Vagina (tissue), 2 donors: ENCODE measurements at regions not wholly inside any gene's neighbourhood (a gene's known extent, or its start where the extent isn't known, plus 50 kb on each side); places are given as distances from the start of the nearest gene placed in this dataset.

Experiments used
- DNase-seq, 2 donors: peaks; one replicate each; pipeline ENCODE4 v3.0.0-alpha.2; 2017; ENCODE audit errors: extremely low spot score in 2 of 2
- H3K27ac ChIP-seq: fragments of 200-600 bp; sonication (generic); one replicate; pipeline ENCODE4 v1.5.1; 2019
- H3K27me3 ChIP-seq: fragments of 200-600 bp; sonication (generic); one replicate; pipeline ENCODE4 v1.5.1; 2019
- H3K36me3 ChIP-seq, 2 donors: fragments of 200-600 bp; sonication (generic); one replicate each; pipeline ENCODE4 v1.5.1; 2017 to 2019
- H3K4me1 ChIP-seq: fragments of 200-600 bp; sonication (generic); one replicate; pipeline ENCODE4 v1.5.1; 2019
- H3K4me3 ChIP-seq, 2 donors: fragments of 200-600 bp; sonication (generic); 1 replicate in 1 of 2; 2 replicates in 1 of 2; pipeline ENCODE4 v1.5.1; 2016 to 2019
- H3K9me3 ChIP-seq: fragments of 200-600 bp; sonication (generic); one replicate; pipeline ENCODE4 v1.5.1; 2019
- POLR2A ChIP-seq, 2 donors: fragments of 450-650 bp; IDR thresholded peaks; one replicate each; pipeline ENCODE4 v1.6.1; 2017; ENCODE audit warnings: antibody characterized with exemption in 2 of 2, mild to moderate bottlenecking in 2 of 2, moderate library complexity in 2 of 2
- POLR2AphosphoS5 ChIP-seq, 2 donors: sonication (generic); formaldehyde crosslinking; IDR thresholded peaks; one replicate each; pipeline ENCODE4 v1.9.0; 2017; ENCODE audit warnings: antibody characterized with exemption in 2 of 2, mild to moderate bottlenecking in 2 of 2, low read depth in 1 of 2; ENCODE audit not compliant: insufficient read depth in 1 of 2
- intact Hi-C: fragments of 100-400 bp; cut with DNase I; formaldehyde crosslinking; loops from one replicate; pipeline ENCODE4 v1.15.1; 2023
- TF ChIP-seq, protein P1 (sequence below), 3 experiments: fragments of 450-650 bp in 2 of 3; fragments of 200-600 bp in 1 of 3; sonication (generic) in 1 of 3; IDR thresholded peaks; one replicate each; pipeline ENCODE4 v1.5.1; 2017 to 2019; ENCODE audit warnings: antibody characterized with exemption in 3 of 3, mild to moderate bottlenecking in 2 of 3, moderate library complexity in 2 of 3

DNA sequence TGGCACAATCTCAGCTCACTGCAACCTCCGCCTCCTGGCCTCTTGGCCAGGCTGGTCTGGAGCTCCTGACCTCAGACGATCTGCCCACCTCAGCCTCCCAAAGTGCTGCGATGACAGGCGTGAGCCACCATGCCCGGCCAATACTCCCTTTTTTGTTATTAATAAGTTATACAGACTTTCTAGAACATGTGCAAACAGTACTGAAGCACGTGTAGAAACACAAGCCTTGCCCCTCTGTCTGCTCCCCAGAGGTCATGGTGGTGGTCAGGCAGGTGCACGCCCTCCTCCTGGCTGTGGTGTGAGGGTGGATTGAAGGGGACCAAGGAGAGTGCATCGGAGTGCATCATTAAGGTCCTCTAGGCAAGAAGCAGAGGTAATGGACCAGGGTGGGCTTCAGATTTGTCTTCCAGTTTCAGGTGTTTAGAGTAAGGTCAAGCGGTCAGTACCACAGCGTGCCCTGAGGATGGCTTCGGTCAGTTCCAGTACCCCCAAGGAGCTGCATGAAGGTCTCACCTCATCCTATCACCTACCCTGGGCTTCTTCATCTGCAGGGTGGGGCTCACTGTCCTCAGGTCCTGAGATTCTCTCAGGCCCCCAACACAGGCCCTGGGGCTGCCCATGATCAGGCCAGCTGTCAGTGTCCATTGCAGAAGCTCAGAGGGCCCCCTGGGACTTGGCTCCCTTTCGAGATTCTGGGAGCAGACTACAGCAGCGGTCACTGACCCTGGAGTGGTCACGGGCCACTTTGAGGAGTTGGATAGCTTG, 124.3 kb downstream of the GLI2 start:
- H3K4me3 ChIP-seq = no peak overlapping the region
- H3K27ac ChIP-seq = no peak overlapping the region
- intact Hi-C loops = loop anchor here (10.0 kb wide), 1 partner anchor 215 kb away; no protein-coding TSS in a partner anchor
- H3K4me1 ChIP-seq = peaks cover 27% of the 10 kb centered on the region
- H3K9me3 ChIP-seq = no peaks in the 10 kb centered on the region
- H3K36me3 ChIP-seq = no peaks in the 10 kb centered on the region
- no peak for TF ChIP-seq POLR2AphosphoS5 (IDR thresholded peaks at IDR 0.05; ENCODE audit: insufficient read depth in 1 of 2, low read depth in 1 of 2)
- TF ChIP-seq, protein P1, sequence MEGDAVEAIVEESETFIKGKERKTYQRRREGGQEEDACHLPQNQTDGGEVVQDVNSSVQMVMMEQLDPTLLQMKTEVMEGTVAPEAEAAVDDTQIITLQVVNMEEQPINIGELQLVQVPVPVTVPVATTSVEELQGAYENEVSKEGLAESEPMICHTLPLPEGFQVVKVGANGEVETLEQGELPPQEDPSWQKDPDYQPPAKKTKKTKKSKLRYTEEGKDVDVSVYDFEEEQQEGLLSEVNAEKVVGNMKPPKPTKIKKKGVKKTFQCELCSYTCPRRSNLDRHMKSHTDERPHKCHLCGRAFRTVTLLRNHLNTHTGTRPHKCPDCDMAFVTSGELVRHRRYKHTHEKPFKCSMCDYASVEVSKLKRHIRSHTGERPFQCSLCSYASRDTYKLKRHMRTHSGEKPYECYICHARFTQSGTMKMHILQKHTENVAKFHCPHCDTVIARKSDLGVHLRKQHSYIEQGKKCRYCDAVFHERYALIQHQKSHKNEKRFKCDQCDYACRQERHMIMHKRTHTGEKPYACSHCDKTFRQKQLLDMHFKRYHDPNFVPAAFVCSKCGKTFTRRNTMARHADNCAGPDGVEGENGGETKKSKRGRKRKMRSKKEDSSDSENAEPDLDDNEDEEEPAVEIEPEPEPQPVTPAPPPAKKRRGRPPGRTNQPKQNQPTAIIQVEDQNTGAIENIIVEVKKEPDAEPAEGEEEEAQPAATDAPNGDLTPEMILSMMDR (IDR thresholded peaks at IDR 0.05) = no peak
- TF ChIP-seq POLR2A (IDR thresholded peaks at IDR 0.05) = no peak
- DNase-seq = no peak
- no peaks in the 10 kb centered on the region for H3K27me3 ChIP-seq

DNA sequence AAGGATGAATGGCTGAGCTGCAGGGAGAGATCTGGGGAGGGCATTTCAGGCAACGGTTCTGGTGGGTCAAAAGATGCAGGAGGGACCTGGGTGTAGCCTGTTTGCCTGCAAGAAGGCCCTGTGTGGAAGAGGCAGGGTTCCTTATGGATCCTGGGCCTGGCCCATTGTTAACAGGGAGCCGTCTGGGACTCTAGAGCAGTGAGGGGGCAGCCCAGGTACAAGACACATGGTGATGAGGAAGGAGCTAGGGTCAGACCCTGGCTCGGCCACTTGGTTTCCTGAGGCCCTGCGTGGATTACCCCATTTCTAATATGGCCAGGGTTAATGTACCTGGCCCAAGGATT, 124.9 kb downstream of the GLI2 start:
- H3K4me1 ChIP-seq = peaks cover 27% of the 10 kb centered on the region
- H3K36me3 ChIP-seq = no peaks in the 10 kb centered on the region
- DNase-seq = no peak
- no peak overlapping the region for H3K27ac ChIP-seq
- TF ChIP-seq POLR2A (IDR thresholded peaks at IDR 0.05) (no peak), POLR2AphosphoS5 (IDR thresholded peaks at IDR 0.05; ENCODE audit: insufficient read depth in 1 of 2, low read depth in 1 of 2) (no peak)
- TF ChIP-seq, protein P1 (IDR thresholded peaks at IDR 0.05) = no peak
- H3K27me3 ChIP-seq = no peaks in the 10 kb centered on the region
- intact Hi-C loops = loop anchor here (10.0 kb wide), 1 partner anchor 214 kb away; no protein-coding TSS in a partner anchor
- no peak overlapping the region for H3K4me3 ChIP-seq
- no peaks in the 10 kb centered on the region for H3K9me3 ChIP-seq

DNA sequence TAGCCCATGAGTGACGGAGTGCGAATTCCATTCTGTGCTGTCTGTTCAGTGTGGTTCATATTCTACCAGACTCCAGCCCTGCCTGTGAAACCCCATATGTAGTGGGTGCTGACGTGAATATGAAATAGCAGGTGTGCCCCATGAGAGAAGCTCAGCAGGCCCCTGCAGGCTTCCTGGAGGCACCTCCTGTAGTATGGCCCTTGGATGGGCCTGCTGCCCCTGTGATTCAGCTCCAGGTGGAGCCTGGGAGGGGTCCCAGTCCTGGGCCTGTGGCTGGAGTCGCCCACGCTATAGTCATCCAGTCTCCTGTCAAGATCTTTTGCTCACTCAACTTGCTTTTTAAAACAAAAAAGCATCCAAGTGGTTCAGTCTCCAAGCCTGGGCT, 125.5 kb downstream of the GLI2 start:
- no peak for DNase-seq
- no peak overlapping the region for H3K27ac ChIP-seq
- no peaks in the 10 kb centered on the region for H3K27me3 ChIP-seq
- TF ChIP-seq POLR2AphosphoS5 (IDR thresholded peaks at IDR 0.05; ENCODE audit: insufficient read depth in 1 of 2, low read depth in 1 of 2) (no peak), POLR2A (IDR thresholded peaks at IDR 0.05) (no peak)
- TF ChIP-seq, protein P1 (IDR thresholded peaks at IDR 0.05) = no peak
- H3K4me3 ChIP-seq = no peak overlapping the region
- peaks cover 27% of the 10 kb centered on the region for H3K4me1 ChIP-seq
- H3K9me3 ChIP-seq = no peaks in the 10 kb centered on the region
- intact Hi-C loops = loop anchor here (10.0 kb wide), 1 partner anchor 214 kb away; no protein-coding TSS in a partner anchor
- no peaks in the 10 kb centered on the region for H3K36me3 ChIP-seq

- no peak for DNase-seq
- no peak overlapping the region for H3K4me3 ChIP-seq
- H3K27me3 ChIP-seq = no peaks in the 10 kb centered on the region
- peaks cover 26% of the 10 kb centered on the region for H3K4me1 ChIP-seq
- TF ChIP-seq POLR2A (IDR thresholded peaks at IDR 0.05) = no peak
- TF ChIP-seq POLR2AphosphoS5 (IDR thresholded peaks at IDR 0.05; ENCODE audit: insufficient read depth in 1 of 2, low read depth in 1 of 2) = no peak
- TF ChIP-seq, protein P1 (IDR thresholded peaks at IDR 0.05) = no peak
- H3K36me3 ChIP-seq = no peaks in the 10 kb centered on the region
- H3K9me3 ChIP-seq = no peaks in the 10 kb centered on the region
- intact Hi-C loops = loop anchor here (10.0 kb wide), 1 partner anchor 213 kb away; no protein-coding TSS in a partner anchor
- H3K27ac ChIP-seq = no peak overlapping the region
These were observed 126.0 kb downstream of the GLI2 start for GRCh38 chr2:120861576-120862191.
